ENCODE measurements at regions not wholly inside any gene's neighbourhood (a gene's known extent, or its start where the extent isn't known, plus 50 kb on each side); places are given as distances from the start of the nearest gene placed in this dataset.

DNA sequence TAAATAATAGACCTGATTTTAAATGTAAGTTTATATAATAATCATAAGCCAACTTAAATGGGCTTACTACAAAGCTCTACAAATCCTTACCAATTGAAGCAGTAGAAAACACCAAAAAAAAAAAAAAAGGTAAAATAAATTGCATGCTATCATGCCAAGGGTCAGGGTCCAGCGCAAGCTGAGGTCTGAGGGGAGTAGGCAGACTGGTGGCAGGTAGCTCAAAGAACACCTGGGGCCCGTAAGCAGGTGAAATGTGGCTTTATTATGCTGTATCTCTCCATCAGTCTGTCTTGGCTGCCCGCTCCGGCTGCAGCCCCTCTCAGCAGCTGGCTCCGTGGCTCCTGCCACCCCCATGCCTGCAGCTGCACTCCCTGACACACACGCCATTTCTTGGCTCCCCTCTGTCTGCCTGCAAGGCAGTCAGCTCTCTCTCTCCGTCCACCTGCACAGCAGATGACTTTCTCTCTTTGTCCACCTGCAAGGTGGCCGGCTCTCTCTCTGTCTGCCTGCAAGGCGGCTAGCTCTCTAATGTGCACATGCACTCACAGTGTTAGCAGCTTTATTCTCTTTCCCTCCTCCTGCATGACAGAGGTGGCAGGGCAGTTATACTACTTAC lies 209.4 kb upstream of the UGT8 start:
- no peaks in the 10 kb centered on the region for H3K4me1 ChIP-seq
- no peak for DNase-seq
- H3K4me3 ChIP-seq: no peak overlapping the region
- intact Hi-C loops (cut with DNase I; ENCODE audit: low total_unique reads): loop anchor here (10.0 kb wide), 1 partner anchor 276 kb away; no protein-coding TSS in a partner anchor
- H3K27me3 ChIP-seq: peaks cover 0 to 3% of the 10 kb centered on the region in 2 donors
- no peaks in the 10 kb centered on the region for H3K9me3 ChIP-seq
- TF ChIP-seq CTCF (IDR thresholded peaks at IDR 0.05): no peak
- H3K27ac ChIP-seq: no peak overlapping the region
- H3K36me3 ChIP-seq: no peaks in the 10 kb centered on the region

DNA sequence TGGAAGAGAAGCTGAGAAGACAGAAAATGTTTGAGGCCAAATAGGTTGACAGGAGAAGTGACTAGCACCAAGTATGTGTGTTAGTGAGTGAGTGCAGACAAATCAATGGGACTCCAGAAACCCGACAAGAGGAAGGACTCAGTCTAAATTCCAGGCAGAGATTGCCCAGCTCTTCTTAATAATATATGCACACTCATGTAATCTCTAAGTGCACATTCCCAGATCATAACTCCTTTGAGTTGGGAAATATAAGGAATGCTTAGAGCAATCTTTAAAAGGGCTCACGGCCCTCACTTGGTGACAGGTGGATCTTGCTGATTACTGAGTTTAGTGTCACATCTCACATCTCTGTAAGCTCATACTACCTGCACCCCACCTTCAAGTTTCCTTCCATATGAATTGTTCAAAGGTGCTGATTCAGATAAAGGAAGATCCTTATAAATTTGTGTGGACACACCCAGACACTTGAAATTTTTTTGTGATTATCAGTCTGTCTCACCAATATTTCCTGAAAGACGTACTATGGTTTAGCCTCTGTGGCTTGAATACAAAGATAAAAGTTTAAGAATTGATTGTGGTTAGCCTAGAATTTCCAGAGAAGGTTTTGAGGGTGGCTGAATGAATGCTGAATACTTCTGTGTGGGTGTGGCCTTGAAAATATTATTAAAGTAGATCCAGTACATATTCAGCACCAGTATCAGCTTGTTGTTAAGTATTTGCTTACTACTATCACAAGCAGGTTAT lies 205.1 kb upstream of the UGT8 start:
- no peak overlapping the region for H3K27ac ChIP-seq
- H3K27me3 ChIP-seq: peaks cover 0 to 3% of the 10 kb centered on the region in 2 donors
- no peaks in the 10 kb centered on the region for H3K9me3 ChIP-seq
- H3K4me3 ChIP-seq: no peak overlapping the region
- H3K4me1 ChIP-seq: no peaks in the 10 kb centered on the region
- intact Hi-C loops (cut with DNase I; ENCODE audit: low total_unique reads): no loop called here
- no peak for DNase-seq
- H3K36me3 ChIP-seq: no peaks in the 10 kb centered on the region
- TF ChIP-seq CTCF (IDR thresholded peaks at IDR 0.05): no peak

DNA sequence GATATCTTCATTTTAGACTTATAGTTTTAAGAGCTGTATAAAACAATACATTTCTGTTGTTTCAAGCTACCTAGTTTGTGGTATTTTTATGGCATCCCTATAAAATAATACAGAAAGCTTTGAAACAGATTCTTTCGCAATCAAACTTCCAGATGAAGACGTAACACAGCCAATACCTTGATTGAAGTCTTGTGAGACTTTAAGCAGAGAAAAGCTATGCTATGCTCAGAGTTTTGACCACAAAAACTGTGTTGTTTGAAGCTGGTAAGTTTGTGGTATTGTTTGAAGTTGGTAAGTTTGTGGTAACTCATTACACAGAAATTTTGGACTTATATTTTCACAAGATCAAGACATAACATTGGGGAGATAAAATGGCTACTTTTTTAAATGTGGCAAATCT lies 201.8 kb upstream of the UGT8 start:
- Histone ChIP-seq H3K36me3 (no peaks in the 10 kb centered on the region), H3K27ac (no peak overlapping the region), H3K4me3 (no peak overlapping the region), H3K9me3 (no peaks in the 10 kb centered on the region), H3K27me3 (no peaks in the 10 kb centered on the region), H3K4me1 (no peaks in the 10 kb centered on the region)
- TF ChIP-seq CTCF (IDR thresholded peaks at IDR 0.05): no peak
- intact Hi-C loops (cut with DNase I; ENCODE audit: low total_unique reads): no loop called here
- DNase-seq: no peak

GRCh38 chr4:114398410-114398809 lies 200.2 kb upstream of the UGT8 start:
- Histone ChIP-seq H3K4me1 (no peaks in the 10 kb centered on the region), H3K9me3 (no peaks in the 10 kb centered on the region), H3K27me3 (no peaks in the 10 kb centered on the region), H3K4me3 (no peak overlapping the region), H3K27ac (no peak overlapping the region), H3K36me3 (no peaks in the 10 kb centered on the region)
- no peak for TF ChIP-seq CTCF (IDR thresholded peaks at IDR 0.05)
- DNase-seq: no peak
- intact Hi-C loops (cut with DNase I; ENCODE audit: low total_unique reads): no loop called here

DNA sequence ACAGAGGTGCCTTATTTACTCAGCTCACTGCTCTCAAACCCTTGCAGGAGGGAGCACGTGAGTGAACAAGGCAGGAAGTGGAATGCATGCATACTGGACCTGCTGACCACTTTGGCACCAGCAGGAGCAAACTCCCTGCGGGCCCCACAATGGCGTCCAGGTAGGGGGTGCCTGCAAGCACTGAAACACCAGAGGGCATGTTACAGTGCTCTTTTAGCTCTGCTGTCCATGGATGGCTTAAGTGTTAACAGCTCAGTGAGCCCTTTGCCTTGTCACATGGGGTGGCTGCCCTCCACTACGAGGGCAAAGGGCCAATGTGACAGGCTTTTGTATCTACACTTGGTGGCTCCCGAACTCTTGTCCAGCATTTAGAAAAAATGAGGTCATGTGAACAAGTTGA lies 199.5 kb upstream of the UGT8 start:
- H3K27ac ChIP-seq: no peak overlapping the region
- H3K4me3 ChIP-seq: no peak overlapping the region
- no peaks in the 10 kb centered on the region for H3K4me1 ChIP-seq
- H3K36me3 ChIP-seq: no peaks in the 10 kb centered on the region
- intact Hi-C loops (cut with DNase I; ENCODE audit: low total_unique reads): no loop called here
- no peaks in the 10 kb centered on the region for H3K9me3 ChIP-seq
- no peak for TF ChIP-seq CTCF (IDR thresholded peaks at IDR 0.05)
- DNase-seq: no peak
- H3K27me3 ChIP-seq: no peaks in the 10 kb centered on the region

Data from tibial artery (tissue), 4 donors.